H1 (cell line): ENCODE measurements at regions not wholly inside any gene's neighbourhood (a gene's known extent, or its start where the extent isn't known, plus 50 kb on each side); places are given as distances from the start of the nearest gene placed in this dataset.

ENCODE experiments used
- EP300 ChIP-seq, 2 experiments: IDR thresholded peaks; 1 replicate in 1 of 2; 2 replicates in 1 of 2; pipeline ENCODE4 v1.6.1; 2011 to 2012; ENCODE audit warnings: low read depth in 2 of 2, low read length in 2 of 2, mild to moderate bottlenecking in 2 of 2, borderline replicate concordance in 1 of 2, inconsistent platforms in 1 of 2, moderate library complexity in 1 of 2
- KDM1A ChIP-seq: fragments of 200-600, 300-600 bp; sonication (generic); IDR thresholded peaks from 2 replicates; pipeline ENCODE4 v1.7.1; 2016; ENCODE audit warnings: mild to moderate bottlenecking, low read length, borderline replicate concordance
- SAP30 ChIP-seq: fragments of 300-600 bp; sonication (generic); IDR thresholded peaks from 2 replicates; pipeline ENCODE4 v1.7.1; 2012; ENCODE audit warnings: low read length, moderate library complexity, mild to moderate bottlenecking, inconsistent platforms; ENCODE audit not compliant: insufficient read depth, insufficient replicate concordance
- SP1 ChIP-seq: IDR thresholded peaks from 2 replicates; pipeline ENCODE4 v1.6.1; 2011; ENCODE audit warnings: low read depth, low read length

DNA sequence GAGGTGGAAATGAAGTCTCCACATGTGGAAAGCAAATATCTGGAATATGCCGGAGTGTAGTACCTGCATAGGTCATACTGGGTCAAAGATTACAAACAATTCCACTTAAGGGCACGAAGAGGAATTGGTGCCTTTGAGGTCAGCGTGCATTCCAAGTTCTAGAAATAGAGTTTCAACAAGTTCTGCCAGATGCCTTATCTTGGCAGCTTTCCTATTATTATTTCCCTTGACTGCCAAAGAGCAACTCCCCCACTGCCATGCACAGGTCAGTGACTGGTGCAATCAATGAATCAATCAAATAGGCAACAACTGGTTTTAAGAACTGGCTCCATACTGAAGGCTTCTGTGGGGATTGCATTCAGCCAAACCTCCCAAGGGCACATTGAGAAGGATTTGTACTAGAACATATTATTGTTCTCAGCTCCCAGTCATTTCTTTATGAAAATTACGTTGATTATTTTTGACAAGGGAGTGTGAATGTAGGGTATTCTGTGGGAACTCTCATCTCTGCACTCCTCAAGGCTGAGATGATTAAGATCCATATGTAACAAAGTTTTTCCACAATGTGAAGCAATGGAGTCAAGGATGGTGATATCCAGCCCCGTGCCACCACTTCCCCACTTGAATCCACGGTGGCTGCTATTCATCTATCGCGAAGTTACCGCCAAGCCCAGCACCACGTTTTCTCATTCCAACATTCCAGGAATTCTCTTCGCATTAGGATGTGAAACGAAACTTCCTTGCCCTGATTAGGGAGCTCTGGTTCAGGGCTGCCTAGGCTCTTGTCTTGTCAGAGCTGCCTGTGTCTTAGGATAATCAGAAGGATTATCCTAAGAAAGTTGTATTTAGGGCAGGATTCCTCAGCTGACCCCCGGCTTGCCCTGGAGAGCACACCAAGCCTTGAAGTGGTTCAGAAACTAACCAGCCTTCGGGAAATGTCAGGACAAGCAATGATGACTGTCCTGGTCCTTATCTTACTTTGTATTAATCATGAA lies 115.1 kb upstream of the PCED1B start (continued):
- TF ChIP-seq SAP30 (no peak), KDM1A (no peak), EP300 (IDR thresholded peaks at IDR 0.05; ENCODE audit: borderline replicate concordance in 1 of 2, low read depth in 2 of 2, low read length in 2 of 2) (peak in 1 of 2 experiments; percentile 28; a peak in 1 of 3 replicates), SP1 (peak; percentile 57; the same call in 1 of the 2 replicates)
